Colonic mucosa (tissue), 4 donors: ENCODE measurements at regions not wholly inside any gene's neighbourhood (a gene's known extent, or its start where the extent isn't known, plus 50 kb on each side); places are given as distances from the start of the nearest gene placed in this dataset.

Source experiments
- DNase-seq: peaks from one replicate; pipeline ENCODE4 v3.0.0-alpha.2; 2020
- H3K27ac ChIP-seq: fragments of 200-600 bp; one replicate; pipeline ENCODE4 v1.8.0; 2021
- H3K27me3 ChIP-seq: fragments of 200-600 bp; one replicate; pipeline ENCODE4 v1.8.0; 2021
- H3K36me3 ChIP-seq: fragments of 200-600 bp; one replicate; pipeline ENCODE4 v1.8.0; 2021
- H3K4me1 ChIP-seq: fragments of 200-600 bp; one replicate; pipeline ENCODE4 v1.8.0; 2021; ENCODE audit warnings: mild to moderate bottlenecking
- H3K4me3 ChIP-seq: fragments of 200-600 bp; one replicate; pipeline ENCODE4 v1.8.0; 2021
- H3K9ac ChIP-seq, 2 donors: one replicate each; pipeline ENCODE4 v1.7.0; 2013; ENCODE audit warnings: control low read depth in 2 of 2, low read depth in 2 of 2, low read length in 2 of 2
- H3K9me3 ChIP-seq: fragments of 200-600 bp; one replicate; pipeline ENCODE4 v1.8.0; 2021
- intact Hi-C: fragments of 100-400 bp; cut with DNase I; formaldehyde crosslinking; loops from one replicate; pipeline ENCODE4 v1.14.1; 2022
- TF ChIP-seq, protein P1 (sequence below): fragments of 200-600 bp; IDR thresholded peaks from one replicate; pipeline ENCODE4 v1.8.0; 2022; ENCODE audit warnings: antibody characterized with exemption, mild to moderate bottlenecking
- donor health status: healthy.
- donor health status: DM: no; HTN: no; CAD: no.
- donor health status: DM: no; HTN: no; CAD: no.

- intact Hi-C loops, result loop anchor here (5.0 kb wide), 2 partner anchors 312 to 493 kb away; no protein-coding TSS in a partner anchor
- H3K9ac ChIP-seq, result no peak overlapping the region
- TF ChIP-seq, protein P1, sequence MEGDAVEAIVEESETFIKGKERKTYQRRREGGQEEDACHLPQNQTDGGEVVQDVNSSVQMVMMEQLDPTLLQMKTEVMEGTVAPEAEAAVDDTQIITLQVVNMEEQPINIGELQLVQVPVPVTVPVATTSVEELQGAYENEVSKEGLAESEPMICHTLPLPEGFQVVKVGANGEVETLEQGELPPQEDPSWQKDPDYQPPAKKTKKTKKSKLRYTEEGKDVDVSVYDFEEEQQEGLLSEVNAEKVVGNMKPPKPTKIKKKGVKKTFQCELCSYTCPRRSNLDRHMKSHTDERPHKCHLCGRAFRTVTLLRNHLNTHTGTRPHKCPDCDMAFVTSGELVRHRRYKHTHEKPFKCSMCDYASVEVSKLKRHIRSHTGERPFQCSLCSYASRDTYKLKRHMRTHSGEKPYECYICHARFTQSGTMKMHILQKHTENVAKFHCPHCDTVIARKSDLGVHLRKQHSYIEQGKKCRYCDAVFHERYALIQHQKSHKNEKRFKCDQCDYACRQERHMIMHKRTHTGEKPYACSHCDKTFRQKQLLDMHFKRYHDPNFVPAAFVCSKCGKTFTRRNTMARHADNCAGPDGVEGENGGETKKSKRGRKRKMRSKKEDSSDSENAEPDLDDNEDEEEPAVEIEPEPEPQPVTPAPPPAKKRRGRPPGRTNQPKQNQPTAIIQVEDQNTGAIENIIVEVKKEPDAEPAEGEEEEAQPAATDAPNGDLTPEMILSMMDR, result no peak
- H3K27me3 ChIP-seq, result no peaks in the 10 kb centered on the region
- H3K9me3 ChIP-seq, result no peaks in the 10 kb centered on the region
- no peak for DNase-seq
- no peak overlapping the region for H3K4me3 ChIP-seq
- no peak overlapping the region for H3K27ac ChIP-seq
- H3K36me3 ChIP-seq, result no peaks in the 10 kb centered on the region
- H3K4me1 ChIP-seq, result no peaks in the 10 kb centered on the region
Observed at GRCh38 chr5:164009621-164010020, 504.2 kb downstream of the MAT2B start.

DNA sequence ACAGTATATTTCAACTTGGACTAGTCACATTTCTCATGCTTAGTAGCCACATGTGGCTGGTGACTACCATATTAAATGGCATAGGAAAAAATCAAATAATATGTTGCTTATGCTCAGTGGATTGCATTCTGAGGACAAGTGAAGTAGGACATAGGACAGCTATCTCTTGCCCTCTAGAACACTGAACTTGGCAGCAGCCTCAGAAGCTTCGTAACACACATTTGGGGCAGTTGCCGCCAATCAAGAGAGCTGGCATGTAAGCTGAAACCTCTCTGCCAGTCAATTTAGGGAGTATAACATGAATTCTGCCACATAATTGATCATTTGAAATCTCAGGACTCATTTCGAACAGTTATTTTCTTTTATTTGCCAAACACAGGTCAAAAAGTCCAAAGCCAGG is 505.5 kb downstream of the MAT2B start:
- H3K9ac ChIP-seq, result no peak overlapping the region
- intact Hi-C loops, result loop anchor here (5.0 kb wide), 2 partner anchors 314 to 491 kb away; no protein-coding TSS in a partner anchor
- no peak for DNase-seq
- no peak overlapping the region for H3K27ac ChIP-seq
- H3K9me3 ChIP-seq, result no peaks in the 10 kb centered on the region
- H3K4me1 ChIP-seq, result no peaks in the 10 kb centered on the region
- TF ChIP-seq, protein P1, result no peak
- H3K4me3 ChIP-seq, result no peak overlapping the region
- H3K36me3 ChIP-seq, result no peaks in the 10 kb centered on the region
- H3K27me3 ChIP-seq, result no peaks in the 10 kb centered on the region

- Histone ChIP-seq H3K27me3 (no peaks in the 10 kb centered on the region), H3K36me3 (no peaks in the 10 kb centered on the region), H3K9ac (no peak overlapping the region), H3K27ac (no peak overlapping the region), H3K4me1 (no peaks in the 10 kb centered on the region), H3K9me3 (no peaks in the 10 kb centered on the region), H3K4me3 (no peak overlapping the region)
- DNase-seq, result no peak
- TF ChIP-seq, protein P1, result no peak
- intact Hi-C loops, result loop anchor here (5.0 kb wide), 2 partner anchors 315 to 490 kb away; no protein-coding TSS in a partner anchor
Observed at GRCh38 chr5:164012371-164012770, 507.0 kb downstream of the MAT2B start.

- H3K9ac ChIP-seq, result no peak overlapping the region
- intact Hi-C loops, result loop anchor here (5.0 kb wide), 2 partner anchors 316 to 489 kb away; no protein-coding TSS in a partner anchor
- no peaks in the 10 kb centered on the region for H3K27me3 ChIP-seq
- no peaks in the 10 kb centered on the region for H3K36me3 ChIP-seq
- H3K4me3 ChIP-seq, result no peak overlapping the region
- no peaks in the 10 kb centered on the region for H3K4me1 ChIP-seq
- TF ChIP-seq, protein P1, result peak; percentile 35
- no peaks in the 10 kb centered on the region for H3K9me3 ChIP-seq
- peak; percentile 59 for DNase-seq
- H3K27ac ChIP-seq, result no peak overlapping the region
Observed at GRCh38 chr5:164013077-164013670, 507.8 kb downstream of the MAT2B start.

DNA sequence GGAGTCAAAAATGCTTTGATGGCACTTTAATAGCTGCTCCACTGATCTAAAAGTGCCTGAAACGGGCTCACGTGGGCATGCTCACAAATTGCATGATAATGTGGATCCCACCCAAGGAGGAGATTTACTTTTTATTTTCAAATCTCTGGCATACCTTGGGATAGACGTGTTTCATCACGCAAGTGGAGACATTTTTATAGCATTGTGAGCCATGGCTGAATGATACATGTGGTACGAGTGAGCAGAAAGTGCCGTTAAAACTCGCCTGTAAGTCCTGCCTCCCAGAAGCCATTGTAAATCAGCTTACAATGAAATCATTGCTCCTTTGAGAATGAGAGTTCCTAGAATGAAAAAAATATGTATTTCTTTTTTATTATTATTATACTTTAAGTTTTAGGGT is 514.7 kb downstream of the MAT2B start:
- Histone ChIP-seq H3K9ac (no peak overlapping the region), H3K9me3 (no peaks in the 10 kb centered on the region), H3K4me1 (no peaks in the 10 kb centered on the region), H3K4me3 (no peak overlapping the region), H3K36me3 (no peaks in the 10 kb centered on the region), H3K27me3 (no peaks in the 10 kb centered on the region), H3K27ac (no peak overlapping the region)
- TF ChIP-seq, protein P1, result no peak
- intact Hi-C loops, result no loop called here
- DNase-seq, result no peak
